Activated T-helper 17 cell treated with anti-CD3 and anti-CD28 coated beads, Interleukin-2, amount 50 U/mL, for 72 hours (primary cell): ENCODE measurements at regions not wholly inside any gene's neighbourhood (a gene's known extent, or its start where the extent isn't known, plus 50 kb on each side); places are given as distances from the start of the nearest gene placed in this dataset.
A peak's percentile ranks its signal among the peaks of the same experiment; 100 is the strongest.
"Not testable (repeated sequence)": the region's sequence is repeated elsewhere in the genome, so short reads cannot be mapped to it uniquely, and the experiment has no call there.

Source experiments
- ATAC-seq: fragments of 150-1000 bp; cut with Tn5 transposase; replicated peaks from 2 replicates; pipeline ENCODE4 v1.10.0; 2021; ENCODE audit warnings: mild to moderate bottlenecking, moderate library complexity
- H3K27ac Mint-ChIP-seq: one replicate; pipeline ENCODE4 v1.8.0; 2022; ENCODE audit warnings: mixed read lengths
- H3K27me3 Mint-ChIP-seq: one replicate; pipeline ENCODE4 v1.8.0; 2022; ENCODE audit warnings: mixed read lengths
- H3K36me3 Mint-ChIP-seq: one replicate; pipeline ENCODE4 v1.8.0; 2022; ENCODE audit warnings: low read depth, mild to moderate bottlenecking, mixed read lengths
- H3K4me1 Mint-ChIP-seq: one replicate; pipeline ENCODE4 v1.8.0; 2022; ENCODE audit warnings: mixed read lengths
- H3K4me3 Mint-ChIP-seq: one replicate; pipeline ENCODE4 v1.8.0; 2022; ENCODE audit warnings: mild to moderate bottlenecking, mixed read lengths
- H3K9me3 Mint-ChIP-seq: one replicate; pipeline ENCODE4 v1.8.0; 2022; ENCODE audit warnings: mixed read lengths

DNA sequence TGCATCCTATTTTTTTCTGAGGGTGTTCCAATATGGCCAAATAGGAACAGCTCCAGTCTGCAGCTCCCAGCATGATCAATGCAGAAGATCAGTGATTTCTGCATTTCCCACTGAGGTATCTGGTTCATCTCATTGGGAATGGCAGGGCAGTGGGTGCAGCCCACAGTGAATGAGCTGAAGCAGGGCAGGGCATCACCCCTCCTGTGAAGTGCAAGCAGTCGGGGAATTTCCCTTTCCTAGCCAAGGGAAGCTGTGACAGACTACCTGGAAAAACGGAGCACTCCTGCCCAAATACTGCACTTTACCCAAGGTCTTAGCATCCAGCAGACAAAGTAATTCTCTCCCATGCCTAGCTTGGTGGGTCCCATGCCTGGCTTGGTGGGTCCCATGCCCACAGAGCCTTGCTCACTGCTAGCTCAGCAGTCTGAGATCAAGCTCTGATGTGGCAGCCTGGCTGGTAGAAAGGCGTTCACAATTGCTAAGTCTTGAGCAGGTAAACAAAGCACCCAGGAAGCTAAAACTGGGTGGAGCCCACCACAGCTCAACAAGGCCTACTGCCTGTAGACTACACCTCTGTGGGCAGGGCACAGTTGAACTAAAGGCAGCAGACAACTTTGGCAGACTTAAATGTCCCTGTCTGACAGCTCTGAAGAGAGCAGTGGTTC, 352.0 kb downstream of the CDY1B start:
- ATAC-seq, H3K27me3 Mint-ChIP-seq, H3K27ac Mint-ChIP-seq, H3K9me3 Mint-ChIP-seq, H3K4me3 Mint-ChIP-seq, H3K36me3 Mint-ChIP-seq, H3K4me1 Mint-ChIP-seq: not testable (repeated sequence)

DNA sequence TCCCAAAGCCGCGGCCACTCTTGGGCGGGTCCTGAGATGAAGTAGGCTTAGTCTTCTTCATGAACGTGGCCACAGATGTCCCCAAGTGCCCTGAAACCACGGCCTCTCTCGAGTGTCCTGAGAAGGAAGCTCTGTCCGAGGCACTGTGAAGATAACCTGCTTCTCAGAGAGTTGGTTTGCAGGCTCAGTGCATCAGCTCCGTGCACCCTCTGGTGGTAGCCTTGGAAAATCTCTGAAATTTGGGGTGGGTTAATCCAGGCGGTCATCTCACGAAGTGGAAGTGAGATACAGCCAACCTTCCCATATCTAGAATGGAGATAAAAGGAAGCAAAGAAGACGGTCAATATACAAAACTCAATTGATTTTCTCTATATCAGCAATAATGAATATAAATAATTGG, 365.9 kb downstream of the CDY1B start:
- not testable (repeated sequence) for H3K9me3 Mint-ChIP-seq, H3K4me3 Mint-ChIP-seq, ATAC-seq, H3K27me3 Mint-ChIP-seq, H3K27ac Mint-ChIP-seq, H3K4me1 Mint-ChIP-seq, H3K36me3 Mint-ChIP-seq

DNA sequence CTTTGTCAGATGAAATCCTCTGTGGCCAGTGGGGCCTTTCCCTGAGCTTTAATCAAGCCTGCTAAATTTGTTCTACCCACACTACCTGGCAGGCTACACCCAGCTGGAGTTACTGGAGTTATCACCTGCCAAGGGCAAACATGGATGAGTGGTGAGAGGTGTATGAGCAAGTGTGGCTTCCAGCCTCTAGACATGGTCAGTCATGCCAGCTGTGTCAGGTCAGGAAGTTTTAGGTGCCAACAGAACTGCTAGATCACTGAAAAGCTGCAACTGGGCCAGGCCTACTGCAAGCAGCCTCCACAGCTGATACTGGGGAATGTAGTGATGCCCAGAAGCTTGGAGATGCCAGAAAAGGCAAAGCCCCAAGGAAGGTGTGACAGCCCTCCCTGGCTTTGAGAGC, 378.0 kb downstream of the CDY1B start:
- not testable (repeated sequence) for H3K27ac Mint-ChIP-seq, H3K36me3 Mint-ChIP-seq, H3K27me3 Mint-ChIP-seq, H3K4me3 Mint-ChIP-seq, ATAC-seq, H3K4me1 Mint-ChIP-seq, H3K9me3 Mint-ChIP-seq

DNA sequence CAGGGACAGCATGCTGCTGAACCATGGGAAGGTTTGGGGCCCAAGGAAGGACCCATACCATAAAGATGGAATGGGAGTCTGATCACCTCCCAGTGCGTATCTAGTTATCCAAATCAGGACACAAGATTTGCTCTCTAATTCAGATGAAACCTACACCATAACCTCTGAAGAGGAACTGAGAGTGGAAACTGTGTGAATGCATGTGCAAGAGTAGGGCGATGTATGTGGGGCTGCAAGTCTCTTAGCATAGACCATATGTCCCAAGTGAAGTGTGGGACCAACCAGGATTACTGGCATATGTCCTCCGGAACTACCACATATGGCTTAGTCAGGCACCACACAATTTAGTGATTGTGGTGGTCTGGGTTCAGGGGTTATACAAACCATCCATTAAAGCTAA, 403.0 kb downstream of the DAZ2 start:
- not testable (repeated sequence) for H3K4me3 Mint-ChIP-seq, H3K27me3 Mint-ChIP-seq, H3K27ac Mint-ChIP-seq, H3K4me1 Mint-ChIP-seq, H3K36me3 Mint-ChIP-seq, ATAC-seq, H3K9me3 Mint-ChIP-seq

DNA sequence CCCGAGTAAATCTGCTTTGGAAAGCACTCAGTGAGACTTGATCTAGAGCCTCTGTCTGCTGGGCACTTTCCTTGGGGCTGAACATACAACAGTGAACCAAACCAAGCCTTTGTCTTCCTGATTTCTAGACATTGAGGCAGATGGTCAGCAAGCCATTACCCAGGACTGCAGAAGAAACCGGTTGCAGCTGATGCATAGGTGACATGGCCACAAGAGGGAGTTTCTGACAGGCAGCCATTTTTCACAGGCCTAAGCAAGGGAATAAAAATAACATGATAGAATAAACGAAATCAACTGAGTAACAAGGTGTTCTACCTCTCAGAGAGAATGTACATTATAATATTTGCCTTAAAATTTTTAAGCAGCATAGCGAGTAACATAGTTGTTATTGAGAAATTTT, 391.1 kb downstream of the DAZ2 start:
- not testable (repeated sequence) for H3K36me3 Mint-ChIP-seq, H3K27me3 Mint-ChIP-seq, H3K27ac Mint-ChIP-seq, ATAC-seq, H3K9me3 Mint-ChIP-seq, H3K4me3 Mint-ChIP-seq, H3K4me1 Mint-ChIP-seq

DNA sequence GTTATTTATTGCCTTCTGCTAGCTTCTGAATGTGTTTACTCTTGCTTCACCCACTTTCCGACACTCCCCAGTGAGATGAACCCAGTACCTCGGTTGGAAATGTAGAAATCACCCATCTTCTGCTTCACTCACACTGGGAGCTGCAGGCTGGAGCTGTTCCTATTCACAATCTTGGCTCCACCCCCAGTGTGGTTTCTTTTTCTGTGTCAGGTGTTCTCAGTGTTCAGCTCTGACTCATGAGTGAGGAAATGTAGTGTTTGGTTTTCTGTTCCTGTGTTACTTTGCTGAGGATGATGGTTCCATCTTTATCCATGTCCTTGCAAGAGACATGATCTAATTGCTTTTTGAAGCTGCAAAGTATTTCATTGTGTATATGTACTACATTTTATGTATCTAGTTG, 377.2 kb downstream of the DAZ2 start:
- not testable (repeated sequence) for H3K27me3 Mint-ChIP-seq, H3K4me1 Mint-ChIP-seq, H3K9me3 Mint-ChIP-seq, H3K36me3 Mint-ChIP-seq, H3K4me3 Mint-ChIP-seq, H3K27ac Mint-ChIP-seq
- ATAC-seq: peak; percentile 81

DNA sequence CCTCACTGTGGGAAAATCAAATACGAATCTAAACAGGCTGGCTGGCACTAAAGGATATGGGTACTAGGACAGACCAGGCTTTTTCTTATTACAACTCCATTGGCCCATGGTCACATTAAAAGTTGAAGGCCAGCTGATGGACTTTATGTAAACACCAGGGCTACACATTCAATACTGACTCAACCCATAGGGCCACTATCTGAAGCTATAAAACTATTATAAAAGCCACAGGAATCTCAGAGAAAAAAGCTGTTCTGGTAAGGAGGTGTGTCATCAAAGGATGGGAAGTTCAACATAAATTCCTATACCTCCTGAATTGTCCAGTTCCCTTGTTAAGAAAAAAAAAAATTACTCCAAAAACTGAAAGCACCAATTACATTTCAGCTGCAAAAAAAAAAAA, 370.9 kb downstream of the DAZ2 start:
- not testable (repeated sequence) for H3K36me3 Mint-ChIP-seq, H3K27me3 Mint-ChIP-seq, H3K9me3 Mint-ChIP-seq, ATAC-seq, H3K27ac Mint-ChIP-seq, H3K4me1 Mint-ChIP-seq, H3K4me3 Mint-ChIP-seq

DNA sequence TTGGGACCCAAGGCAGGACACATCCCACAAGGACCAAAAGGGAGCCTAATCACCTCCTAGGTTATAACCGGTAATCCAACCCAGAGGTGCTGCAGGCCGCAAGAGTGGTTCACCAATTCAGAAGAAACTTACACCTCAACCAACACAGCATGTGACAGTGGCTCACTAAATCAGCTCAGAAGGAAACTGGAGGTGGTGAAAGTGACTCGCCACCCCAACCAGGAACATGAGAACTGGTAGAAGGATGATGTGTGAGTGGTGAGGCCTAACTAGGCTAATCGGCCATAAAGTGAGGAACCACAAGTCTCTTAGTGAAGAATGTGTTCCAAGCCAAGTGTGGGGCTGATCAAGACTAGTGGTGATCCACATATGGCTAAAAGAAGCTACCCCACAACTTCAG, 369.1 kb downstream of the DAZ2 start:
- H3K27me3 Mint-ChIP-seq, H3K27ac Mint-ChIP-seq: not testable (repeated sequence)

More for the DNA sequence above, 369.1 kb downstream of the DAZ2 start:
- not testable (repeated sequence) for H3K36me3 Mint-ChIP-seq, H3K4me1 Mint-ChIP-seq, H3K4me3 Mint-ChIP-seq, H3K9me3 Mint-ChIP-seq
- ATAC-seq: peak; percentile 76
